H9 (cell line): ENCODE measurements at regions not wholly inside any gene's neighbourhood (a gene's known extent, or its start where the extent isn't known, plus 50 kb on each side); places are given as distances from the start of the nearest gene placed in this dataset.

ENCODE experiments used
- DNase-seq: peaks from one replicate; pipeline ENCODE4 v3.0.0-alpha.2; 2017
- H2AFZ ChIP-seq: one replicate; pipeline ENCODE4 v1.6.1; 2013; ENCODE audit warnings: mild to moderate bottlenecking, low read length, control low read depth, moderate library complexity
- H2AK5ac ChIP-seq: 2 replicates; pipeline ENCODE4 v1.6.1; 2013; ENCODE audit warnings: low read length, control low read depth, mixed read lengths; ENCODE audit not compliant: insufficient read length
- H2BK120ac ChIP-seq: one replicate; pipeline ENCODE4 v1.6.1; 2013; ENCODE audit warnings: low read depth, mild to moderate bottlenecking, low read length, control low read depth, inconsistent platforms; ENCODE audit not compliant: poor library complexity, severe bottlenecking
- H2BK12ac ChIP-seq: 2 replicates; pipeline ENCODE4 v1.6.1; 2013; ENCODE audit warnings: low read length, control low read depth, mixed read lengths, low read depth; ENCODE audit not compliant: insufficient read length
- H2BK15ac ChIP-seq: 2 replicates; pipeline ENCODE4 v1.6.1; 2013; ENCODE audit warnings: low read depth, low read length, control low read depth
- H2BK20ac ChIP-seq: one replicate; pipeline ENCODE4 v1.6.1; 2013; ENCODE audit warnings: low read depth, mild to moderate bottlenecking, low read length, control low read depth, inconsistent platforms; ENCODE audit not compliant: poor library complexity, severe bottlenecking
- H2BK5ac ChIP-seq: 2 replicates; pipeline ENCODE4 v1.6.1; 2013; ENCODE audit warnings: low read length, control low read depth, mixed read lengths; ENCODE audit not compliant: insufficient read length
- H3K14ac ChIP-seq: 2 replicates; pipeline ENCODE4 v1.6.1; 2013; ENCODE audit warnings: low read length, control low read depth; ENCODE audit not compliant: insufficient read depth
- H3K18ac ChIP-seq: 2 replicates; pipeline ENCODE4 v1.6.1; 2013; ENCODE audit warnings: low read depth, mild to moderate bottlenecking, mixed read lengths, low read length, control low read depth; ENCODE audit not compliant: insufficient read length
- H3K23ac ChIP-seq: 2 replicates; pipeline ENCODE4 v1.6.1; 2013; ENCODE audit warnings: low read length, control low read depth, mixed read lengths, low read depth; ENCODE audit not compliant: insufficient read length
- H3K23me2 ChIP-seq: 2 replicates; pipeline ENCODE4 v1.6.1; 2013; ENCODE audit warnings: low read depth, mild to moderate bottlenecking, mixed read lengths, low read length, control low read depth; ENCODE audit not compliant: insufficient read length, poor library complexity, severe bottlenecking
- H3K27ac ChIP-seq: 2 replicates; pipeline ENCODE4 v1.5.1; 2013; ENCODE audit warnings: low read length, control low read depth, mixed read lengths, low read depth; ENCODE audit not compliant: insufficient read length
- H3K27me3 ChIP-seq: 2 replicates; pipeline ENCODE4 v1.6.1; 2013; ENCODE audit warnings: low read length, control low read depth, inconsistent platforms; ENCODE audit not compliant: insufficient read depth
- H3K4ac ChIP-seq: 2 replicates; pipeline ENCODE4 v1.6.1; 2013; ENCODE audit warnings: low read depth, mild to moderate bottlenecking, control low read depth, inconsistent platforms, low read length, moderate library complexity
- H3K4me1 ChIP-seq: 2 replicates; pipeline ENCODE4 v1.6.1; 2013; ENCODE audit warnings: low read length, control low read depth, inconsistent platforms; ENCODE audit not compliant: insufficient read depth
- H3K4me2 ChIP-seq: 2 replicates; pipeline ENCODE4 v1.6.1; 2013; ENCODE audit warnings: low read length, control low read depth, mixed read lengths; ENCODE audit not compliant: insufficient read length, insufficient read depth
- H3K56ac ChIP-seq: 2 replicates; pipeline ENCODE4 v1.6.1; 2013; ENCODE audit warnings: low read depth, mild to moderate bottlenecking, mixed read lengths, low read length, control low read depth; ENCODE audit not compliant: insufficient read length
- H3K79me1 ChIP-seq: 2 replicates; pipeline ENCODE4 v1.6.1; 2013; ENCODE audit warnings: low read depth, mild to moderate bottlenecking, moderate library complexity, low read length, control low read depth, inconsistent platforms; ENCODE audit not compliant: insufficient read depth, poor library complexity, severe bottlenecking
- H3K79me2 ChIP-seq: 2 replicates; pipeline ENCODE4 v1.6.1; 2013; ENCODE audit warnings: low read length, control low read depth, inconsistent platforms; ENCODE audit not compliant: insufficient read depth
- H3K9ac ChIP-seq: 2 replicates; pipeline ENCODE4 v1.6.1; 2013; ENCODE audit warnings: low read length, control low read depth, mixed read lengths; ENCODE audit not compliant: insufficient read length; ENCODE audit errors: extremely low read depth
- H3K9me3 ChIP-seq: one replicate; pipeline ENCODE4 v1.6.1; 2013; ENCODE audit warnings: low read depth, low read length, inconsistent platforms; ENCODE audit not compliant: control insufficient read depth
- H3T11ph ChIP-seq: one replicate; pipeline ENCODE4 v1.6.1; 2013; ENCODE audit warnings: mild to moderate bottlenecking, low read length, control low read depth, inconsistent platforms
- H4K20me1 ChIP-seq: one replicate; pipeline ENCODE4 v1.6.1; 2013; ENCODE audit not compliant: control insufficient read depth, insufficient read length, insufficient read depth
- H4K5ac ChIP-seq: 2 replicates; pipeline ENCODE4 v1.6.1; 2013; ENCODE audit warnings: low read depth, mild to moderate bottlenecking, mixed read lengths, low read length, control low read depth; ENCODE audit not compliant: insufficient read length
- H4K8ac ChIP-seq: replicated peaks from 2 replicates; pipeline ENCODE4 v1.6.1; 2013; ENCODE audit warnings: low read length, control low read depth, mixed read lengths, low read depth; ENCODE audit not compliant: insufficient read length
- H4K91ac ChIP-seq: 2 replicates; pipeline ENCODE4 v1.6.1; 2013; ENCODE audit warnings: low read depth, mild to moderate bottlenecking, moderate library complexity, mixed read lengths, low read length, control low read depth; ENCODE audit not compliant: insufficient read length
- H3K27ac Mint-ChIP-seq, 3 experiments: 2 replicates in 2 of 3; 3 replicates in 1 of 3; pipeline ENCODE4 v1.8.0; 2020 to 2021; ENCODE audit warnings: mixed read lengths in 3 of 3, mild to moderate bottlenecking in 1 of 3, moderate library complexity in 1 of 3
- H3K27me3 Mint-ChIP-seq: 2 replicates; pipeline ENCODE4 v1.8.0; 2021; ENCODE audit warnings: low read depth, mild to moderate bottlenecking, moderate library complexity, mixed read lengths
- H3K36me3 Mint-ChIP-seq, 3 experiments: 2 replicates in 2 of 3; 3 replicates in 1 of 3; pipeline ENCODE4 v1.8.0; 2020 to 2021; ENCODE audit warnings: low read depth in 3 of 3, mixed read lengths in 3 of 3; ENCODE audit not compliant: insufficient read depth in 1 of 3
- H3K4me1 Mint-ChIP-seq, 2 experiments: 2 replicates each; pipeline ENCODE4 v1.8.0; 2020; ENCODE audit warnings: mixed read lengths in 2 of 2
- H3K4me3 Mint-ChIP-seq, 2 experiments: 2 replicates in 1 of 2; 3 replicates in 1 of 2; pipeline ENCODE4 v1.8.0; 2020 to 2021; ENCODE audit warnings: mild to moderate bottlenecking in 2 of 2, mixed read lengths in 2 of 2, moderate library complexity in 1 of 2
- H3K9me3 Mint-ChIP-seq, 2 experiments: 2 replicates in 1 of 2; 3 replicates in 1 of 2; pipeline ENCODE4 v1.8.0; 2020; ENCODE audit warnings: mild to moderate bottlenecking in 2 of 2, mixed read lengths in 2 of 2, moderate library complexity in 1 of 2
- WGBS: extraction: QIAGEN DNeasy Blood & Tissue Kit; methylation state at CpG from one replicate; pipeline ENCODE4 v1.1.7; 2013; ENCODE audit warnings: missing lambda C conversion rate, low lambda C conversion rate, mixed read lengths; ENCODE audit not compliant: insufficient read length; ENCODE audit errors: extremely low coverage; 5-methylcytosine and 5-hydroxymethylcytosine counted together
- TF ChIP-seq, protein P1 (sequence below): fragments of 200-600 bp; sonication (generic); conservative IDR thresholded peaks from 3 replicates; pipeline ENCODE4 v1.8.0; 2021; ENCODE audit warnings: antibody characterized with exemption, mild to moderate bottlenecking

- H3K4me2 ChIP-seq, result no peak overlapping the region
- WGBS, result no CpG with 5 or more reads among the region's 10 CpGs
- no peak overlapping the region for H2BK5ac ChIP-seq
- H2BK15ac ChIP-seq, result no peak overlapping the region
- Mint-ChIP-seq H3K9me3 (no peaks in the 10 kb centered on the region), H3K4me1 (peaks cover 11% of the 10 kb centered on the region in 2 experiments), H3K4me3 (no peak overlapping the region), H3K27ac (no peak overlapping the region), H3K27me3 (no peaks in the 10 kb centered on the region), H3K36me3 (no peaks in the 10 kb centered on the region)
- H3K56ac ChIP-seq, result no peak overlapping the region
- TF ChIP-seq, protein P1, sequence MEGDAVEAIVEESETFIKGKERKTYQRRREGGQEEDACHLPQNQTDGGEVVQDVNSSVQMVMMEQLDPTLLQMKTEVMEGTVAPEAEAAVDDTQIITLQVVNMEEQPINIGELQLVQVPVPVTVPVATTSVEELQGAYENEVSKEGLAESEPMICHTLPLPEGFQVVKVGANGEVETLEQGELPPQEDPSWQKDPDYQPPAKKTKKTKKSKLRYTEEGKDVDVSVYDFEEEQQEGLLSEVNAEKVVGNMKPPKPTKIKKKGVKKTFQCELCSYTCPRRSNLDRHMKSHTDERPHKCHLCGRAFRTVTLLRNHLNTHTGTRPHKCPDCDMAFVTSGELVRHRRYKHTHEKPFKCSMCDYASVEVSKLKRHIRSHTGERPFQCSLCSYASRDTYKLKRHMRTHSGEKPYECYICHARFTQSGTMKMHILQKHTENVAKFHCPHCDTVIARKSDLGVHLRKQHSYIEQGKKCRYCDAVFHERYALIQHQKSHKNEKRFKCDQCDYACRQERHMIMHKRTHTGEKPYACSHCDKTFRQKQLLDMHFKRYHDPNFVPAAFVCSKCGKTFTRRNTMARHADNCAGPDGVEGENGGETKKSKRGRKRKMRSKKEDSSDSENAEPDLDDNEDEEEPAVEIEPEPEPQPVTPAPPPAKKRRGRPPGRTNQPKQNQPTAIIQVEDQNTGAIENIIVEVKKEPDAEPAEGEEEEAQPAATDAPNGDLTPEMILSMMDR, result no peak
- no peak overlapping the region for H4K5ac ChIP-seq
- no peaks in the 10 kb centered on the region for H3K79me1 ChIP-seq
- H3K27me3 ChIP-seq, result no peaks in the 10 kb centered on the region
- H4K8ac ChIP-seq, result no peak overlapping the region
- no peaks in the 10 kb centered on the region for H4K20me1 ChIP-seq
- H3K14ac ChIP-seq, result no peak overlapping the region
- no peak overlapping the region for H2BK20ac ChIP-seq
- H2AFZ ChIP-seq, result no peak overlapping the region
- H3K27ac ChIP-seq, result no peak overlapping the region
- no peak overlapping the region for H3K9ac ChIP-seq
- H3T11ph ChIP-seq, result no peak overlapping the region
- H3K23me2 ChIP-seq, result no peaks in the 10 kb centered on the region
- H3K9me3 ChIP-seq, result no peaks in the 10 kb centered on the region
- no peaks in the 10 kb centered on the region; the same call in 1 of the 2 replicates for H3K4me1 ChIP-seq
- H3K4ac ChIP-seq, result no peak overlapping the region
- no peak overlapping the region for H4K91ac ChIP-seq
- no peak overlapping the region for H2BK120ac ChIP-seq
- no peaks in the 10 kb centered on the region for H3K79me2 ChIP-seq
- no peak overlapping the region for H2BK12ac ChIP-seq
- no peak overlapping the region for H2AK5ac ChIP-seq
- no peak for DNase-seq
- H3K18ac ChIP-seq, result no peak overlapping the region
- no peak overlapping the region for H3K23ac ChIP-seq
These were observed 164.6 kb upstream of the KCNJ6 start for GRCh38 chr21:38080888-38081287.
